WTC11 (cell line): ENCODE measurements at regions not wholly inside any gene's neighbourhood (a gene's known extent, or its start where the extent isn't known, plus 50 kb on each side); places are given as distances from the start of the nearest gene placed in this dataset.

Experiments used
- ATAC-seq: fragments of 200-7000 bp; cut with Tn5 transposase; 2 replicates; pipeline ENCODE4 v1.10.0; 2021; ENCODE audit warnings: mild to moderate bottlenecking, moderate library complexity
- CTCF ChIA-PET: fragments of 300-600 bp; sonication (Branson Sonifier 250); formaldehyde crosslinking; loops from one replicate; lab custom pipeline; 2021; ENCODE audit warnings: antibody characterized with exemption; lab: Charles Lee
- POLR2A ChIA-PET: fragments of 350-600 bp; sonication (Branson Sonifier 250); formaldehyde crosslinking; loops from one replicate; lab custom pipeline; 2021; ENCODE audit warnings: antibody characterized with exemption; lab: Charles Lee
- DNase-seq: peaks from one replicate; pipeline ENCODE4 v3.0.0; 2021; ENCODE audit warnings: low spot score
- H3K27ac Mint-ChIP-seq: 2 replicates; pipeline ENCODE4 v1.8.0; 2021; ENCODE audit warnings: mixed read lengths
- H3K27me3 Mint-ChIP-seq: 2 replicates; pipeline ENCODE4 v1.8.0; 2021; ENCODE audit warnings: low read depth, mild to moderate bottlenecking, moderate library complexity, mixed read lengths
- H3K36me3 Mint-ChIP-seq: 2 replicates; pipeline ENCODE4 v1.8.0; 2021; ENCODE audit warnings: mixed read lengths
- H3K4me1 Mint-ChIP-seq: 2 replicates; pipeline ENCODE4 v1.8.0; 2022; ENCODE audit warnings: mixed read lengths
- H3K4me3 Mint-ChIP-seq: 2 replicates; pipeline ENCODE4 v1.8.0; 2021; ENCODE audit warnings: mild to moderate bottlenecking, moderate library complexity, mixed read lengths
- H3K9me3 Mint-ChIP-seq: 2 replicates; pipeline ENCODE4 v1.8.0; 2021; ENCODE audit warnings: mixed read lengths
- AR ChIP-seq: fragments of 250-450 bp; sonication (Bioruptor Pico); IDR thresholded peaks from 2 replicates; pipeline ENCODE4 v1.9.0; 2021; ENCODE audit warnings: mild to moderate bottlenecking
- ATF6 ChIP-seq: sonication (generic); formaldehyde crosslinking; IDR thresholded peaks from 2 replicates; pipeline ENCODE4 v1.8.1; 2023; ENCODE audit warnings: mild to moderate bottlenecking, missing genetic modification reagents
- CBFB ChIP-seq: sonication (generic); formaldehyde crosslinking; IDR thresholded peaks from 2 replicates; pipeline ENCODE4 v1.8.1; 2022; ENCODE audit warnings: mild to moderate bottlenecking, low read depth, missing genetic modification reagents
- CREB1 ChIP-seq: sonication (generic); formaldehyde crosslinking; IDR thresholded peaks from 2 replicates; pipeline ENCODE4 v1.8.0; 2023; ENCODE audit warnings: mild to moderate bottlenecking, missing genetic modification reagents
- CREM ChIP-seq: sonication (generic); formaldehyde crosslinking; IDR thresholded peaks from 2 replicates; pipeline ENCODE4 v1.8.1; 2022; ENCODE audit warnings: mild to moderate bottlenecking, missing genetic modification reagents, moderate library complexity
- ERG ChIP-seq: fragments of 250-450 bp; sonication (Bioruptor Pico); IDR thresholded peaks from 2 replicates; pipeline ENCODE4 v1.8.0; 2021; ENCODE audit warnings: mild to moderate bottlenecking
- ESRRA ChIP-seq: sonication (generic); formaldehyde crosslinking; IDR thresholded peaks from 2 replicates; pipeline ENCODE4 v1.8.1; 2022; ENCODE audit warnings: mild to moderate bottlenecking, missing genetic modification reagents, borderline replicate concordance
- FOXJ3 ChIP-seq: sonication (generic); formaldehyde crosslinking; IDR thresholded peaks from 2 replicates; pipeline ENCODE4 v1.9.0; 2021; ENCODE audit warnings: missing genetic modification reagents, mild to moderate bottlenecking, borderline replicate concordance
- FOXP1 ChIP-seq: sonication (generic); formaldehyde crosslinking; IDR thresholded peaks from 2 replicates; pipeline ENCODE4 v1.8.0; 2022; ENCODE audit warnings: missing genetic modification reagents, mild to moderate bottlenecking, moderate library complexity, borderline replicate concordance
- GABPB1 ChIP-seq: sonication (generic); formaldehyde crosslinking; IDR thresholded peaks from 2 replicates; pipeline ENCODE4 v1.8.1; 2023; ENCODE audit warnings: mild to moderate bottlenecking, missing genetic modification reagents
- JAZF1 ChIP-seq: fragments of 250-450 bp; sonication (Bioruptor Pico); IDR thresholded peaks from 2 replicates; pipeline ENCODE4 v1.9.0; 2021; ENCODE audit warnings: moderate library complexity, mild to moderate bottlenecking, inconsistent platforms
- MAX ChIP-seq: sonication (generic); formaldehyde crosslinking; IDR thresholded peaks from 2 replicates; pipeline ENCODE4 v1.8.0; 2022; ENCODE audit warnings: mild to moderate bottlenecking, missing genetic modification reagents
- NFE2L1 ChIP-seq: sonication (generic); formaldehyde crosslinking; IDR thresholded peaks from 2 replicates; pipeline ENCODE4 v1.8.1; 2023; ENCODE audit warnings: missing genetic modification reagents
- TCF7 ChIP-seq: sonication (generic); formaldehyde crosslinking; IDR thresholded peaks from 2 replicates; pipeline ENCODE4 v1.8.0; 2022; ENCODE audit warnings: mild to moderate bottlenecking, low read depth, missing genetic modification reagents, moderate library complexity
- USF1 ChIP-seq: sonication (generic); formaldehyde crosslinking; IDR thresholded peaks from 2 replicates; pipeline ENCODE4 v1.8.0; 2022; ENCODE audit warnings: mild to moderate bottlenecking, missing genetic modification reagents
- ZBTB21 ChIP-seq: sonication (generic); formaldehyde crosslinking; IDR thresholded peaks from 2 replicates; pipeline ENCODE4 v1.8.1; 2023; ENCODE audit warnings: mild to moderate bottlenecking, missing genetic modification reagents, borderline replicate concordance
- ZNF281 ChIP-seq: sonication (generic); formaldehyde crosslinking; IDR thresholded peaks from 2 replicates; pipeline ENCODE4 v1.8.0; 2023; ENCODE audit warnings: mild to moderate bottlenecking, missing genetic modification reagents
- TF ChIP-seq, protein P1 (sequence below): sonication (generic); formaldehyde crosslinking; IDR thresholded peaks from 2 replicates; pipeline ENCODE4 v1.8.1; 2023; ENCODE audit warnings: mild to moderate bottlenecking, missing genetic modification reagents, moderate library complexity
- TF ChIP-seq, protein P2 (sequence below): sonication (generic); formaldehyde crosslinking; IDR thresholded peaks from 2 replicates; pipeline ENCODE4 v1.8.1; 2022; ENCODE audit warnings: low read depth, mild to moderate bottlenecking, moderate library complexity, missing genetic modification reagents, borderline replicate concordance
- TF ChIP-seq, protein P3 (sequence below): fragments of 250-450 bp; sonication (Bioruptor Pico); conservative IDR thresholded peaks from 2 replicates; pipeline ENCODE4 v1.9.0; 2021; ENCODE audit warnings: mild to moderate bottlenecking

DNA sequence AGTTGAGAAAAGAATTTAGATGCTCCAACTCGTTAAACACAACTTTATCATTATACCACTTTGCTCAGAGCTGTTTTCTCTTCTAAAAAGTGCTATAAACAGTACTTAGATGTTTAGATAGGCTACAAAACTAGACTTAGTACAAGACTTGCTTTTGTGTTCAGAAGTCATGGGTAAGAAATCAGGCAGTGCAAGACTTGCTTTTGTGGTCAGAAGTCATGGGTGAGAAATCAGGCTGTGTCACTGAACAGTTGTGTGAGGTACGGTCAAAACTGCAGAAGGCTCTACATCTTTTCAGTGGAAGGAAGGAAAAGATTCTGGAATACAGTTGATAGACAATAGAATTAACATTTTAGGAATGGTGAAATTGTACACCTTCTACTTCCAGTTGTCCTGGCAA is 239.7 kb downstream of the DNAJB9 start:
- peaks cover 18% of the 10 kb centered on the region for H3K36me3 Mint-ChIP-seq
- H3K9me3 Mint-ChIP-seq, result peaks cover 22% of the 10 kb centered on the region
- TF ChIP-seq USF1 (CRISPR knock-in tag) (no peak), FOXP1 (CRISPR knock-in tag) (no peak), ZBTB21 (no peak), NFE2L1 (no peak), TCF7 (CRISPR knock-in tag) (no peak), GABPB1 (CRISPR knock-in tag) (no peak), MAX (no peak), FOXJ3 (CRISPR knock-in tag) (no peak), CREM (CRISPR knock-in tag) (no peak), AR (CRISPR knock-in tag) (no peak), CBFB (CRISPR knock-in tag) (no peak), ZNF281 (no peak), ESRRA (CRISPR knock-in tag) (no peak), CREB1 (CRISPR knock-in tag) (no peak), ERG (CRISPR knock-in tag) (no peak), JAZF1 (CRISPR knock-in tag) (no peak), ATF6 (CRISPR knock-in tag) (no peak)
- TF ChIP-seq, protein P1, sequence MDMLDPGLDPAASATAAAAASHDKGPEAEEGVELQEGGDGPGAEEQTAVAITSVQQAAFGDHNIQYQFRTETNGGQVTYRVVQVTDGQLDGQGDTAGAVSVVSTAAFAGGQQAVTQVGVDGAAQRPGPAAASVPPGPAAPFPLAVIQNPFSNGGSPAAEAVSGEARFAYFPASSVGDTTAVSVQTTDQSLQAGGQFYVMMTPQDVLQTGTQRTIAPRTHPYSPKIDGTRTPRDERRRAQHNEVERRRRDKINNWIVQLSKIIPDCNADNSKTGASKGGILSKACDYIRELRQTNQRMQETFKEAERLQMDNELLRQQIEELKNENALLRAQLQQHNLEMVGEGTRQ (CRISPR knock-in tag), result no peak
- TF ChIP-seq, protein P2, sequence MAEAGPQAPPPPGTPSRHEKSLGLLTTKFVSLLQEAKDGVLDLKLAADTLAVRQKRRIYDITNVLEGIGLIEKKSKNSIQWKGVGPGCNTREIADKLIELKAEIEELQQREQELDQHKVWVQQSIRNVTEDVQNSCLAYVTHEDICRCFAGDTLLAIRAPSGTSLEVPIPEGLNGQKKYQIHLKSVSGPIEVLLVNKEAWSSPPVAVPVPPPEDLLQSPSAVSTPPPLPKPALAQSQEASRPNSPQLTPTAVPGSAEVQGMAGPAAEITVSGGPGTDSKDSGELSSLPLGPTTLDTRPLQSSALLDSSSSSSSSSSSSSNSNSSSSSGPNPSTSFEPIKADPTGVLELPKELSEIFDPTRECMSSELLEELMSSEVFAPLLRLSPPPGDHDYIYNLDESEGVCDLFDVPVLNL (CRISPR knock-in tag), result no peak
- TF ChIP-seq, protein P3, sequence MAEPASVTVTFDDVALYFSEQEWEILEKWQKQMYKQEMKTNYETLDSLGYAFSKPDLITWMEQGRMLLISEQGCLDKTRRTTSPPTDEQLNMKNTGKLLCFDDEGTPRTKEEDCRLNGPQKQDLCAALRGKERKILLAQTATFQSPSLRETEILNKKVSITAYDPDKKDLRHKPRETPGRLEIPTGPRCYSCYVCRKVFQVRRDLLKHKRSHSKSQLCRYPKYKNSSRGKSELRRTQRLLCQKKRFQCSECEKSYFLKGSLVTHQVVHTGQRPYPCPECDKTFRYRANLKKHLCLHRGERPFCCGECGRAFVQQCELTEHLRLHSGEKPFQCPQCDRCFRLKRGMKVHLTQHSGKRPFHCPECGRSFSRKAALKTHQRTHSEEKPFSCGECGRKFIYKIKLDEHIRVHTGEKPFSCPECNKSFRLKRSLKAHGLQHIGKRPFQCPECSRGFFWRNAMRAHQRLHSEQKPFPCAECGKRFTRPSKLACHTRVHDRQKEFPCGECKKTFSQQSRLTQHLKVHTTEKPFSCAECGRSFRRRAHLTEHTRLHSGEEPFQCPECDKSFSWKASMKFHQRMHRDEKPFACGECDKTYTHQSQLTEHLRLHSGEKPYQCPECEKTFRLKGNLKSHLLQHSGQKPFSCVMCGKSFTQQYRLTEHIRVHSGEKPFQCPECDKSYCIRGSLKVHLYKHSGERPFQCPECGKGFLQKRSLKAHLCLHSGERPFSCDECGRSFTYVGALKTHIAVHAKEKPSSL (CRISPR knock-in tag), result no peak
- H3K4me3 Mint-ChIP-seq, result no peak overlapping the region
- H3K4me1 Mint-ChIP-seq, result peaks cover 9% of the 10 kb centered on the region
- H3K27me3 Mint-ChIP-seq, result no peaks in the 10 kb centered on the region
- ChIA-PET CTCF (no interaction called here), POLR2A (no interaction called here)
- H3K27ac Mint-ChIP-seq, result no peak overlapping the region
- no peak for ATAC-seq
- no peak for DNase-seq
